OCI-LY3 (cell line): ENCODE measurements at regions not wholly inside any gene's neighbourhood (a gene's known extent, or its start where the extent isn't known, plus 50 kb on each side); places are given as distances from the start of the nearest gene placed in this dataset.

Experiments used
- H2AFZ ChIP-seq: fragments of 200-600, 300-600 bp; shearing (Covaris generic); 2 replicates; pipeline ENCODE4 v1.6.0; 2014; ENCODE audit warnings: antibody characterized with exemption, low read depth, low read length
- H3K27ac ChIP-seq: fragments of 200-600, 300-600 bp; sonication (generic); 2 replicates; pipeline ENCODE4 v1.5.1; 2014; ENCODE audit warnings: mild to moderate bottlenecking, low read length, moderate library complexity, mixed read lengths
- H3K27me3 ChIP-seq: fragments of 200-600, 300-600 bp; sonication (generic); 2 replicates; pipeline ENCODE4 v1.6.1; 2014; ENCODE audit warnings: low read depth, low read length, mixed read lengths
- H3K36me3 ChIP-seq: fragments of 200-600, 300-600 bp; sonication (generic); replicated peaks from 2 replicates; pipeline ENCODE3; 2014; ENCODE audit warnings: low read depth, low read length, mixed read lengths
- H3K4me1 ChIP-seq: fragments of 300-600, 200-600 bp; sonication (generic); 2 replicates; pipeline ENCODE4 v1.6.1; 2014; ENCODE audit warnings: low read length, mixed read lengths
- H3K4me2 ChIP-seq: fragments of 200-600, 300-600 bp; sonication (generic); 2 replicates; pipeline ENCODE4 v1.6.1; 2014; ENCODE audit warnings: low read length, mixed read lengths
- H3K4me3 ChIP-seq: fragments of 300-600, 200-600 bp; sonication (generic); 2 replicates; pipeline ENCODE4 v1.5.1; 2014; ENCODE audit warnings: antibody characterized with exemption, mild to moderate bottlenecking, low read length, moderate library complexity
- H3K79me2 ChIP-seq: fragments of 300-600, 200-600 bp; shearing (Covaris generic); 2 replicates; pipeline ENCODE4 v1.6.1; 2014; ENCODE audit warnings: mild to moderate bottlenecking, low read length, mixed read lengths
- H3K9ac ChIP-seq: fragments of 300-600, 200-600 bp; shearing (Covaris generic); 2 replicates; pipeline ENCODE4 v1.6.0; 2014; ENCODE audit warnings: mild to moderate bottlenecking, low read length, moderate library complexity
- H3K9me3 ChIP-seq: fragments of 200-600, 300-600 bp; shearing (Covaris generic); 2 replicates; pipeline ENCODE4 v1.6.1; 2014; ENCODE audit warnings: low read length, mixed read lengths; ENCODE audit not compliant: insufficient read depth
- H4K20me1 ChIP-seq: fragments of 200-600, 300-600 bp; sonication (generic); 2 replicates; pipeline ENCODE4 v1.6.1; 2016; ENCODE audit warnings: low read length, mixed read lengths; ENCODE audit not compliant: insufficient read depth
- CTCF ChIP-seq: fragments of 200-600, 300-600 bp; sonication (generic); IDR thresholded peaks from 2 replicates; pipeline ENCODE4 v1.5.1; 2014; ENCODE audit warnings: antibody characterized with exemption, low read length, low read depth
- EZH2phosphoT487 ChIP-seq: fragments of 200-600 bp; shearing (Covaris generic); IDR thresholded peaks from 2 replicates; pipeline ENCODE4 v1.6.1; 2018; ENCODE audit warnings: antibody characterized with exemption, mixed run types, low read depth

GRCh38 chr12:63008372-63008771 is 73.4 kb upstream of the PPM1H start:
- Histone ChIP-seq H3K4me3 (no peak overlapping the region), H3K27me3 (no peaks in the 10 kb centered on the region), H3K36me3 (no peaks in the 10 kb centered on the region), H3K4me1 (no peaks in the 10 kb centered on the region), H3K27ac (no peak overlapping the region), H3K79me2 (no peaks in the 10 kb centered on the region), H4K20me1 (no peaks in the 10 kb centered on the region), H3K9me3 (no peaks in the 10 kb centered on the region), H3K9ac (no peak overlapping the region), H2AFZ (no peak overlapping the region), H3K4me2 (no peak overlapping the region)
- TF ChIP-seq CTCF (no peak), EZH2phosphoT487 (no peak)

DNA sequence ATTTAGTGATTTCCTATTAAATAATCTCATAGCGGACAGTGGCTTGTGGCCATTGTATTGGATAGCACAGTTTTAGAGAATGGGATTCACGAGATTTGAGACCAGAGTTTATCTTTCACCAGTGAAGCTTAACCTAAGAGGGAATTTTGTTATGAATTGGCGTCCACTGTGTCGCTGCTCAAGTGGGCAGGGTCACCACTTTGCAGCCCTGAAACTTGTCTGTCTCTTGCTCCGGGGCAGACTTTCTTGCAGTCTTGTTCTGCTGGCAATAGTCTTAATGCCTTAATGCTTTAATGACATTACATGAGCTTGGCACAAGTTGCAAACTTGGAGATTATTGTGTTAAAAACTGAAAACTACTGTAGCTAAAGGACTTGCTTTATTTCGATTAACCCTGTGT is 72.8 kb upstream of the PPM1H start:
- Histone ChIP-seq H3K36me3 (no peaks in the 10 kb centered on the region), H2AFZ (no peak overlapping the region), H3K9me3 (no peaks in the 10 kb centered on the region), H3K27ac (no peak overlapping the region), H3K4me1 (no peaks in the 10 kb centered on the region), H3K9ac (no peak overlapping the region), H3K4me2 (no peak overlapping the region), H3K27me3 (no peaks in the 10 kb centered on the region), H3K79me2 (no peaks in the 10 kb centered on the region), H3K4me3 (no peak overlapping the region), H4K20me1 (no peaks in the 10 kb centered on the region)
- TF ChIP-seq CTCF (no peak), EZH2phosphoT487 (no peak)

DNA sequence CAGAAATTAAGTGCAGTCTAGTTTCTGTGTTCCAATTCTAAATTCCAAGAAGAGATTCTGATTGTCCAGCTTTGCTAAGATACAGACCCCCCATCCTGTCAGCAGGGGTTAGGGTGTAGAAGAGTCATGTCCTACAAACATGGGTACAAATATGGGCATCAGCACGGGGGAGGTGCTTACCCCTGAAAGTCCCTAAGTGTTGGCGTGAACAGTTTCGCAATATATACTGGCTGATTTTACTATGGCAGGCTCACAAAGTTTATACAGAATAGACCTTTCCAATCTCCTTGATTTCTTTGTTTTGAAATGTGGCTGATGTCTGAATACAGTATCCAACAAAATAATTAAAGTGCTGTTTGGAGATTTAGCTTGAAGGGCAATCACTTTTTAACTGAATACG is 71.6 kb upstream of the PPM1H start:
- Histone ChIP-seq H2AFZ (no peak overlapping the region), H3K9ac (no peak overlapping the region), H4K20me1 (no peaks in the 10 kb centered on the region), H3K27me3 (no peaks in the 10 kb centered on the region), H3K36me3 (no peaks in the 10 kb centered on the region), H3K4me3 (no peak overlapping the region), H3K27ac (no peak overlapping the region), H3K4me2 (no peak overlapping the region), H3K9me3 (no peaks in the 10 kb centered on the region), H3K79me2 (no peaks in the 10 kb centered on the region), H3K4me1 (no peaks in the 10 kb centered on the region)
- TF ChIP-seq CTCF (no peak), EZH2phosphoT487 (no peak)

DNA sequence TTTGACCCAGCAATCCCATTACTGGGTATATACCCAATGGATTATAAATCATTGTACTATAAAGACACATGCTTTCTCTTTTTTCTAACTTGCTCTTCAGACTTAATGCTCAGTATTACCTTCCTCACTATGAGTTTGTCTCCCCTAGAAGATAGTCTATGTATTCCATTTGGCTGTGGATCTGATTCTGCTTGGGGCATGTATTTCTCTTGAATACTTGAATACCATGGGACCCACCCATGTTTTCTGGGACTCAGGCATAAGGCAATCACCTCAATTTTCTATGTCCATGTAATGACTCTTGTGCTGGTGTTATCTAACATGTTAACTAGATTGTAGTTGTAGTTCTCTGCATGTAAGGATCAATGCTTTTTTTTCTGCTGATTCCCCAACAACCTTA is 70.4 kb upstream of the PPM1H start:
- Histone ChIP-seq H3K9me3 (no peaks in the 10 kb centered on the region), H3K4me1 (no peaks in the 10 kb centered on the region), H3K36me3 (no peaks in the 10 kb centered on the region), H3K27me3 (no peaks in the 10 kb centered on the region), H4K20me1 (no peaks in the 10 kb centered on the region), H3K4me3 (no peak overlapping the region), H3K9ac (no peak overlapping the region), H3K27ac (no peak overlapping the region), H3K79me2 (no peaks in the 10 kb centered on the region), H2AFZ (no peak overlapping the region), H3K4me2 (no peak overlapping the region)
- no peak for TF ChIP-seq EZH2phosphoT487
- TF ChIP-seq CTCF, result no peak
